GM19328 (cell line): ENCODE measurements at regions not wholly inside any gene's neighbourhood (a gene's known extent, or its start where the extent isn't known, plus 50 kb on each side); places are given as distances from the start of the nearest gene placed in this dataset.

ENCODE experiments used
- ATAC-seq: cut with Tn5 transposase; IDR thresholded peaks from one replicate; pipeline ENCODE4 v1.9.1; 2021; ENCODE audit warnings: mild to moderate bottlenecking, moderate library complexity; ENCODE audit not compliant: unreplicated experiment

GRCh38 chr20:40978761-40979160 lies 49.9 kb upstream of the TOP1 start:
- no peak for ATAC-seq
